ENCODE measurements at regions not wholly inside any gene's neighbourhood (a gene's known extent, or its start where the extent isn't known, plus 50 kb on each side); places are given as distances from the start of the nearest gene placed in this dataset.

DNA sequence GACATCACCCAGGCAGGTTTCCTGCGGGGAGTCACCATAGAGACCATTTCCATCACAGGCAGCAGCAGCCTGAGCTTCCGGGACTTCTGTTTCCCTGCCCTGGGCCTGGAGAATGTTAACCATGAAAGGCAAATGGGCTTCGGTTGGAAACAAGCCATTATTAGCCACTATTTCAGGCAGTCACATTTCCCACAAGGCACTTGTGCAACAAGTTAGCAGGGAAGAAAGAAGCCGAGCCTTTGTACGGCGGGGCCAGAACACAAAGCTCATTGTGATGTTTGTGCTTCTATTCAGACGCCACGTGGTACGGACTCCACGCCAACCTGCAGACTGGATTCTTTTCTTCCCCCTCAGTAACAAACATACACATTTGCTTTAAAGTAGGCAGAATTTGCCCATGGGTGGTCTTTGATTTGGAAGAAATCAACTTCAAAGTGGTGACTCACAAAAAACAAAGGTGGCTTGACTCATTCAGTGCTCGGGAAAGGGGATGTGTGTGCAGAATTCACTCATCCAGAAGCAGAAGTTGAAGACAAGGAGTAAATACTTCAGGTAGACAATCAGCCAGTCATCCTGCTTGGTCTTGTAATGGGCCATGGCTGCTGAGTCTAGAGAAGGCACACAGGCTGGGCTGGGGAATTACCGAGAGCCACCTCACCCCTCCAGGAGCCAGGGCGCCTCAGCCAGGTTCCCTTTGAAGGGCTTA, 154.2 kb upstream of the PRMT8 start:
- peaks cover 26% of the 10 kb centered on the region for H3K4me1 Mint-ChIP-seq
- 0 out of 2 replicates have a peak overlapping the region, but pooled peaks have one; percentile 6 for H3K4me2 ChIP-seq

More for the DNA sequence above, 154.2 kb upstream of the PRMT8 start:
- no peaks in the 10 kb centered on the region for H3K27me3 ChIP-seq (ENCODE audit: insufficient read depth)
- no peak overlapping the region for H3K27ac Mint-ChIP-seq
- H4K20me1 ChIP-seq (replicated peaks; ENCODE audit: insufficient read depth) = no peaks in the 10 kb centered on the region
- no peak overlapping the region for H3K27ac ChIP-seq (ENCODE audit: low read depth)
- no peaks in the 10 kb centered on the region for H3K36me3 ChIP-seq (ENCODE audit: insufficient read depth)
- H3K79me2 ChIP-seq (replicated peaks; ENCODE audit: insufficient read depth) = no peaks in the 10 kb centered on the region
- no peaks in the 10 kb centered on the region; the same call in 2 of the 3 replicates for H3K36me3 Mint-ChIP-seq (ENCODE audit: low read depth)
- no peaks in the 10 kb centered on the region for H3F3A ChIP-seq (replicated peaks; ENCODE audit: low read depth)
- no peak overlapping the region for H3K4me3 ChIP-seq
- TF ChIP-seq, protein P1, sequence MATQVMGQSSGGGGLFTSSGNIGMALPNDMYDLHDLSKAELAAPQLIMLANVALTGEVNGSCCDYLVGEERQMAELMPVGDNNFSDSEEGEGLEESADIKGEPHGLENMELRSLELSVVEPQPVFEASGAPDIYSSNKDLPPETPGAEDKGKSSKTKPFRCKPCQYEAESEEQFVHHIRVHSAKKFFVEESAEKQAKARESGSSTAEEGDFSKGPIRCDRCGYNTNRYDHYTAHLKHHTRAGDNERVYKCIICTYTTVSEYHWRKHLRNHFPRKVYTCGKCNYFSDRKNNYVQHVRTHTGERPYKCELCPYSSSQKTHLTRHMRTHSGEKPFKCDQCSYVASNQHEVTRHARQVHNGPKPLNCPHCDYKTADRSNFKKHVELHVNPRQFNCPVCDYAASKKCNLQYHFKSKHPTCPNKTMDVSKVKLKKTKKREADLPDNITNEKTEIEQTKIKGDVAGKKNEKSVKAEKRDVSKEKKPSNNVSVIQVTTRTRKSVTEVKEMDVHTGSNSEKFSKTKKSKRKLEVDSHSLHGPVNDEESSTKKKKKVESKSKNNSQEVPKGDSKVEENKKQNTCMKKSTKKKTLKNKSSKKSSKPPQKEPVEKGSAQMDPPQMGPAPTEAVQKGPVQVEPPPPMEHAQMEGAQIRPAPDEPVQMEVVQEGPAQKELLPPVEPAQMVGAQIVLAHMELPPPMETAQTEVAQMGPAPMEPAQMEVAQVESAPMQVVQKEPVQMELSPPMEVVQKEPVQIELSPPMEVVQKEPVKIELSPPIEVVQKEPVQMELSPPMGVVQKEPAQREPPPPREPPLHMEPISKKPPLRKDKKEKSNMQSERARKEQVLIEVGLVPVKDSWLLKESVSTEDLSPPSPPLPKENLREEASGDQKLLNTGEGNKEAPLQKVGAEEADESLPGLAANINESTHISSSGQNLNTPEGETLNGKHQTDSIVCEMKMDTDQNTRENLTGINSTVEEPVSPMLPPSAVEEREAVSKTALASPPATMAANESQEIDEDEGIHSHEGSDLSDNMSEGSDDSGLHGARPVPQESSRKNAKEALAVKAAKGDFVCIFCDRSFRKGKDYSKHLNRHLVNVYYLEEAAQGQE (IDR thresholded peaks at IDR 0.05; ENCODE audit: unreplicated experiment) = no peak
- no peak for TF ChIP-seq JUNB (IDR thresholded peaks at IDR 0.05; ENCODE audit: unreplicated experiment)
- TF ChIP-seq, protein P2, sequence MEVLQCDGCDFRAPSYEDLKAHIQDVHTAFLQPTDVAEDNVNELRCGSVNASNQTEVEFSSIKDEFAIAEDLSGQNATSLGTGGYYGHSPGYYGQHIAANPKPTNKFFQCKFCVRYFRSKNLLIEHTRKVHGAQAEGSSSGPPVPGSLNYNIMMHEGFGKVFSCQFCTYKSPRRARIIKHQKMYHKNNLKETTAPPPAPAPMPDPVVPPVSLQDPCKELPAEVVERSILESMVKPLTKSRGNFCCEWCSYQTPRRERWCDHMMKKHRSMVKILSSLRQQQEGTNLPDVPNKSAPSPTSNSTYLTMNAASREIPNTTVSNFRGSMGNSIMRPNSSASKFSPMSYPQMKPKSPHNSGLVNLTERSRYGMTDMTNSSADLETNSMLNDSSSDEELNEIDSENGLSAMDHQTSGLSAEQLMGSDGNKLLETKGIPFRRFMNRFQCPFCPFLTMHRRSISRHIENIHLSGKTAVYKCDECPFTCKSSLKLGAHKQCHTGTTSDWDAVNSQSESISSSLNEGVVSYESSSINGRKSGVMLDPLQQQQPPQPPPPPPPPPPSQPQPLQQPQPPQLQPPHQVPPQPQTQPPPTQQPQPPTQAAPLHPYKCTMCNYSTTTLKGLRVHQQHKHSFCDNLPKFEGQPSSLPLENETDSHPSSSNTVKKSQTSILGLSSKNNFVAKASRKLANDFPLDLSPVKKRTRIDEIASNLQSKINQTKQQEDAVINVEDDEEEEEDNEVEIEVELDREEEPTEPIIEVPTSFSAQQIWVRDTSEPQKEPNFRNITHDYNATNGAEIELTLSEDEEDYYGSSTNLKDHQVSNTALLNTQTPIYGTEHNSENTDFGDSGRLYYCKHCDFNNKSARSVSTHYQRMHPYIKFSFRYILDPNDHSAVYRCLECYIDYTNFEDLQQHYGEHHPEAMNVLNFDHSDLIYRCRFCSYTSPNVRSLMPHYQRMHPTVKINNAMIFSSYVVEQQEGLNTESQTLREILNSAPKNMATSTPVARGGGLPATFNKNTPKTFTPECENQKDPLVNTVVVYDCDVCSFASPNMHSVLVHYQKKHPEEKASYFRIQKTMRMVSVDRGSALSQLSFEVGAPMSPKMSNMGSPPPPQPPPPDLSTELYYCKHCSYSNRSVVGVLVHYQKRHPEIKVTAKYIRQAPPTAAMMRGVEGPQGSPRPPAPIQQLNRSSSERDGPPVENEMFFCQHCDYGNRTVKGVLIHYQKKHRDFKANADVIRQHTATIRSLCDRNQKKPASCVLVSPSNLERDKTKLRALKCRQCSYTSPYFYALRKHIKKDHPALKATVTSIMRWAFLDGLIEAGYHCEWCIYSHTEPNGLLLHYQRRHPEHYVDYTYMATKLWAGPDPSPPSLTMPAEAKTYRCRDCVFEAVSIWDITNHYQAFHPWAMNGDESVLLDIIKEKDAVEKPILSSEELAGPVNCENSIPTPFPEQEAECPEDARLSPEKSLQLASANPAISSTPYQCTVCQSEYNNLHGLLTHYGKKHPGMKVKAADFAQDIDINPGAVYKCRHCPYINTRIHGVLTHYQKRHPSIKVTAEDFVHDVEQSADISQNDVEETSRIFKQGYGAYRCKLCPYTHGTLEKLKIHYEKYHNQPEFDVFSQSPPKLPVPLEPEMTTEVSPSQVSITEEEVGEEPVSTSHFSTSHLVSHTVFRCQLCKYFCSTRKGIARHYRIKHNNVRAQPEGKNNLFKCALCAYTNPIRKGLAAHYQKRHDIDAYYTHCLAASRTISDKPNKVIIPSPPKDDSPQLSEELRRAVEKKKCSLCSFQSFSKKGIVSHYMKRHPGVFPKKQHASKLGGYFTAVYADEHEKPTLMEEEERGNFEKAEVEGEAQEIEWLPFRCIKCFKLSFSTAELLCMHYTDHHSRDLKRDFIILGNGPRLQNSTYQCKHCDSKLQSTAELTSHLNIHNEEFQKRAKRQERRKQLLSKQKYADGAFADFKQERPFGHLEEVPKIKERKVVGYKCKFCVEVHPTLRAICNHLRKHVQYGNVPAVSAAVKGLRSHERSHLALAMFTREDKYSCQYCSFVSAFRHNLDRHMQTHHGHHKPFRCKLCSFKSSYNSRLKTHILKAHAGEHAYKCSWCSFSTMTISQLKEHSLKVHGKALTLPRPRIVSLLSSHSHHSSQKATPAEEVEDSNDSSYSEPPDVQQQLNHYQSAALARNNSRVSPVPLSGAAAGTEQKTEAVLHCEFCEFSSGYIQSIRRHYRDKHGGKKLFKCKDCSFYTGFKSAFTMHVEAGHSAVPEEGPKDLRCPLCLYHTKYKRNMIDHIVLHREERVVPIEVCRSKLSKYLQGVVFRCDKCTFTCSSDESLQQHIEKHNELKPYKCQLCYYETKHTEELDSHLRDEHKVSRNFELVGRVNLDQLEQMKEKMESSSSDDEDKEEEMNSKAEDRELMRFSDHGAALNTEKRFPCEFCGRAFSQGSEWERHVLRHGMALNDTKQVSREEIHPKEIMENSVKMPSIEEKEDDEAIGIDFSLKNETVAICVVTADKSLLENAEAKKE (CRISPR knock-in tag; IDR thresholded peaks at IDR 0.05) = no peak
- no peak for TF ChIP-seq ZNF114 (CRISPR knock-in tag; IDR thresholded peaks at IDR 0.05)
- TF ChIP-seq NANOG (IDR thresholded peaks at IDR 0.05; ENCODE audit: borderline replicate concordance) = no peak
- TF ChIP-seq EZH2 (IDR thresholded peaks at IDR 0.05; ENCODE audit: low read depth, unreplicated experiment) = no peak
- TF ChIP-seq ZNF331 (CRISPR knock-in tag; IDR thresholded peaks at IDR 0.05; ENCODE audit: low read depth) = no peak
- no peak for TF ChIP-seq STAT1 (IDR thresholded peaks at IDR 0.05; ENCODE audit: unreplicated experiment)
- no peak for TF ChIP-seq POLR2AphosphoS5 (IDR thresholded peaks at IDR 0.05; ENCODE audit: low read depth)
- TF ChIP-seq, protein P3, sequence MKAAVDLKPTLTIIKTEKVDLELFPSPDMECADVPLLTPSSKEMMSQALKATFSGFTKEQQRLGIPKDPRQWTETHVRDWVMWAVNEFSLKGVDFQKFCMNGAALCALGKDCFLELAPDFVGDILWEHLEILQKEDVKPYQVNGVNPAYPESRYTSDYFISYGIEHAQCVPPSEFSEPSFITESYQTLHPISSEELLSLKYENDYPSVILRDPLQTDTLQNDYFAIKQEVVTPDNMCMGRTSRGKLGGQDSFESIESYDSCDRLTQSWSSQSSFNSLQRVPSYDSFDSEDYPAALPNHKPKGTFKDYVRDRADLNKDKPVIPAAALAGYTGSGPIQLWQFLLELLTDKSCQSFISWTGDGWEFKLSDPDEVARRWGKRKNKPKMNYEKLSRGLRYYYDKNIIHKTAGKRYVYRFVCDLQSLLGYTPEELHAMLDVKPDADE (IDR thresholded peaks at IDR 0.05) = no peak
- no peak for TF ChIP-seq EZH2phosphoT487 (IDR thresholded peaks at IDR 0.05; ENCODE audit: unreplicated experiment)
- TF ChIP-seq CREB1 (CRISPR knock-in tag; IDR thresholded peaks at IDR 0.05; ENCODE audit: low read depth) = no peak
- TF ChIP-seq, protein P4, sequence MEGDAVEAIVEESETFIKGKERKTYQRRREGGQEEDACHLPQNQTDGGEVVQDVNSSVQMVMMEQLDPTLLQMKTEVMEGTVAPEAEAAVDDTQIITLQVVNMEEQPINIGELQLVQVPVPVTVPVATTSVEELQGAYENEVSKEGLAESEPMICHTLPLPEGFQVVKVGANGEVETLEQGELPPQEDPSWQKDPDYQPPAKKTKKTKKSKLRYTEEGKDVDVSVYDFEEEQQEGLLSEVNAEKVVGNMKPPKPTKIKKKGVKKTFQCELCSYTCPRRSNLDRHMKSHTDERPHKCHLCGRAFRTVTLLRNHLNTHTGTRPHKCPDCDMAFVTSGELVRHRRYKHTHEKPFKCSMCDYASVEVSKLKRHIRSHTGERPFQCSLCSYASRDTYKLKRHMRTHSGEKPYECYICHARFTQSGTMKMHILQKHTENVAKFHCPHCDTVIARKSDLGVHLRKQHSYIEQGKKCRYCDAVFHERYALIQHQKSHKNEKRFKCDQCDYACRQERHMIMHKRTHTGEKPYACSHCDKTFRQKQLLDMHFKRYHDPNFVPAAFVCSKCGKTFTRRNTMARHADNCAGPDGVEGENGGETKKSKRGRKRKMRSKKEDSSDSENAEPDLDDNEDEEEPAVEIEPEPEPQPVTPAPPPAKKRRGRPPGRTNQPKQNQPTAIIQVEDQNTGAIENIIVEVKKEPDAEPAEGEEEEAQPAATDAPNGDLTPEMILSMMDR (conservative IDR thresholded peaks at IDR 0.05; ENCODE audit: low read depth in 2 of 2) = no peak
- H3K9me3 Mint-ChIP-seq = no peaks in the 10 kb centered on the region; the same call in 2 of the 3 replicates
- H3K27me3 Mint-ChIP-seq (ENCODE audit: insufficient read depth, low read depth, poor library complexity) = peaks cover 5% of the 10 kb centered on the region
- no peak overlapping the region for H3K4me3 Mint-ChIP-seq
- H2AFZ ChIP-seq = no peak overlapping the region
- no peak for DNase-seq (ENCODE audit: low spot score)
- H3K4me1 ChIP-seq (ENCODE audit: insufficient read depth) = peaks cover 8% of the 10 kb centered on the region
- H3K9me2 ChIP-seq (ENCODE audit: insufficient read depth) = no peaks in the 10 kb centered on the region
- no peak; the same call in 2 of the 3 replicates for ATAC-seq

Measured in GM23338 (cell line).